Body of pancreas (tissue), 4 donors: ENCODE measurements at regions not wholly inside any gene's neighbourhood (a gene's known extent, or its start where the extent isn't known, plus 50 kb on each side); places are given as distances from the start of the nearest gene placed in this dataset.

ENCODE experiments used
- ATAC-seq: fragments of 150-250 bp; one replicate; pipeline ENCODE4 v1.9.1; 2016
- DNase-seq, 4 donors: peaks; one replicate each; pipeline ENCODE4 v3.0.0-alpha.2; 2019
- H3K27ac ChIP-seq, 4 donors: fragments of 200-600 bp; sonication (generic); 1 replicate in 3 of 4; 2 replicates in 1 of 4; pipeline versions ENCODE4 v1.5.1 to v1.6.1; 2016 to 2019; ENCODE audit warnings: mild to moderate bottlenecking in 1 of 4, mixed read lengths in 1 of 4, moderate library complexity in 1 of 4
- H3K27me3 ChIP-seq, 2 donors: fragments of 200-600 bp; sonication (generic); one replicate each; pipeline ENCODE4 v1.6.0; 2016; ENCODE audit warnings: mild to moderate bottlenecking in 1 of 2
- H3K36me3 ChIP-seq, 2 donors: fragments of 200-600 bp; sonication (generic); replicated peaks in 1 of 2; 2 replicates each; pipeline ENCODE4 v1.5.1; 2016; ENCODE audit warnings: low read depth in 2 of 2; ENCODE audit not compliant: insufficient read depth in 1 of 2
- H3K4me1 ChIP-seq: fragments of 200-600 bp; sonication (generic); one replicate; pipeline ENCODE4 v1.6.0; 2016
- H3K4me3 ChIP-seq, 2 donors: fragments of 200-600 bp; sonication (generic); 1 replicate in 1 of 2; 2 replicates in 1 of 2; pipeline ENCODE4 v1.5.1; 2016 to 2019
- H3K9me3 ChIP-seq, 3 donors: fragments of 200-600 bp; sonication (generic); 1 replicate in 2 of 3; 2 replicates in 1 of 3; pipeline ENCODE4 v1.5.1; 2016
- CTCF ChIP-seq, 7 experiments: fragments of 450-650 bp in 4 of 7; fragments of 200-600 bp in 3 of 7; sonication (generic) in 3 of 7; IDR thresholded peaks; one replicate each; pipeline ENCODE4 v1.5.1; 2016 to 2019; ENCODE audit warnings: antibody characterized with exemption in 7 of 7
- POLR2A ChIP-seq, 3 donors: fragments of 450-650 bp; IDR thresholded peaks; one replicate each; pipeline ENCODE4 v1.6.1; 2016; ENCODE audit warnings: antibody characterized with exemption in 3 of 3, mild to moderate bottlenecking in 2 of 3
- WGBS, 2 donors: methylation state at CpG; one replicate each; pipeline ENCODE4 v1.1.5; 2017; 5-methylcytosine and 5-hydroxymethylcytosine counted together
- intact Hi-C: fragments of 100-400 bp; cut with DNase I; formaldehyde crosslinking; loops from one replicate; pipeline ENCODE4 v1.15.1; 2023

GRCh38 chr18:56067969-56068671, 480.1 kb upstream of the TCF4 start:
- Histone ChIP-seq H3K27me3 (no peaks in the 10 kb centered on the region), H3K9me3 (no peaks in the 10 kb centered on the region), H3K4me1 (no peaks in the 10 kb centered on the region), H3K36me3 (no peaks in the 10 kb centered on the region), H3K4me3 (no peak overlapping the region), H3K27ac (no peak overlapping the region)
- ATAC-seq = no peak
- DNase-seq = no peak
- 80 to 96% methylated on average over 2 of the region's 2 CpGs for WGBS, 2 donors
- no peak for TF ChIP-seq POLR2A (IDR thresholded peaks at IDR 0.05)
- TF ChIP-seq CTCF (IDR thresholded peaks at IDR 0.05) = no peak
- intact Hi-C loops = no loop called here

- no peak for DNase-seq
- no peaks in the 10 kb centered on the region for H3K36me3 ChIP-seq
- H3K27me3 ChIP-seq = no peaks in the 10 kb centered on the region
- intact Hi-C loops = no loop called here
- no peaks in the 10 kb centered on the region for H3K9me3 ChIP-seq
- WGBS, 2 donors = 70 to 72% methylated on average over 7 of the region's 7 CpGs
- no peak overlapping the region for H3K27ac ChIP-seq
- ATAC-seq = no peak
- TF ChIP-seq CTCF (IDR thresholded peaks at IDR 0.05) (no peak), POLR2A (IDR thresholded peaks at IDR 0.05) (no peak)
- H3K4me1 ChIP-seq = no peaks in the 10 kb centered on the region
- H3K4me3 ChIP-seq = no peak overlapping the region
Measured at GRCh38 chr18:56067214-56067894, 479.4 kb upstream of the TCF4 start.

GRCh38 chr18:56066524-56067213, 478.7 kb upstream of the TCF4 start:
- TF ChIP-seq CTCF (IDR thresholded peaks at IDR 0.05) (no peak), POLR2A (IDR thresholded peaks at IDR 0.05) (no peak)

GRCh38 chr18:56065086-56065485, 477.1 kb upstream of the TCF4 start:
- intact Hi-C loops = no loop called here
- H3K4me1 ChIP-seq = no peaks in the 10 kb centered on the region
- H3K36me3 ChIP-seq = no peaks in the 10 kb centered on the region
- H3K4me3 ChIP-seq = no peak overlapping the region
- no peaks in the 10 kb centered on the region for H3K9me3 ChIP-seq
- WGBS, 2 donors = 77 to 84% methylated on average over 3 of the region's 3 CpGs
- ATAC-seq (no peak), DNase-seq (no peak)
- no peak for TF ChIP-seq CTCF (IDR thresholded peaks at IDR 0.05)
- no peak for TF ChIP-seq POLR2A (IDR thresholded peaks at IDR 0.05)
- H3K27me3 ChIP-seq = no peaks in the 10 kb centered on the region
- no peak overlapping the region for H3K27ac ChIP-seq

More at GRCh38 chr18:56066524-56067213, 478.7 kb upstream of the TCF4 start:
- ATAC-seq (no peak), DNase-seq (no peak)
- intact Hi-C loops = no loop called here
- H3K27ac ChIP-seq = no peak overlapping the region
- H3K36me3 ChIP-seq = no peaks in the 10 kb centered on the region
- 81 to 88% methylated on average over 2 of the region's 2 CpGs for WGBS, 2 donors
- no peak overlapping the region for H3K4me3 ChIP-seq
- no peaks in the 10 kb centered on the region for H3K9me3 ChIP-seq
- H3K4me1 ChIP-seq = no peaks in the 10 kb centered on the region
- H3K27me3 ChIP-seq = no peaks in the 10 kb centered on the region
